Brain microvascular endothelial cell (primary cell): ENCODE measurements at regions not wholly inside any gene's neighbourhood (a gene's known extent, or its start where the extent isn't known, plus 50 kb on each side); places are given as distances from the start of the nearest gene placed in this dataset.
"Not testable (repeated sequence)": the region's sequence is repeated elsewhere in the genome, so short reads cannot be mapped to it uniquely, and the experiment has no call there.

Source experiments
- DNase-seq: peaks from one replicate; pipeline ENCODE4 v3.0.0-alpha.2; 2020
- H3K27ac ChIP-seq: fragments of 250-450 bp; sonication (Bioruptor Pico); 2 replicates; pipeline ENCODE4 v1.5.1; 2020; ENCODE audit warnings: mild to moderate bottlenecking, moderate library complexity
- H3K27me3 ChIP-seq: fragments of 250-450 bp; sonication (Bioruptor Pico); replicated peaks from 2 replicates; pipeline ENCODE4 v1.5.1; 2020; ENCODE audit warnings: mild to moderate bottlenecking
- H3K36me3 ChIP-seq: fragments of 250-450 bp; sonication (Bioruptor Pico); replicated peaks from 2 replicates; pipeline ENCODE4 v1.5.1; 2020; ENCODE audit warnings: mild to moderate bottlenecking
- H3K4me3 ChIP-seq: 2 replicates; pipeline ENCODE4 v1.5.1; 2011; ENCODE audit warnings: low read depth, mild to moderate bottlenecking, control low read depth, low read length, moderate library complexity
- in situ Hi-C: cut with HindIII; loops from 2 replicates; pipeline ENCODE4 v1.10.0; 2017; ENCODE audit warnings: low sequenced_read_pairs, low pct_ligation_motif_present
- TF ChIP-seq, protein P1 (sequence below): IDR thresholded peaks from 2 replicates; pipeline ENCODE4 v1.5.1; 2011; ENCODE audit warnings: low read depth, mild to moderate bottlenecking, moderate library complexity, low read length, control low read depth, inconsistent platforms; ENCODE audit errors: missing control alignments

DNA sequence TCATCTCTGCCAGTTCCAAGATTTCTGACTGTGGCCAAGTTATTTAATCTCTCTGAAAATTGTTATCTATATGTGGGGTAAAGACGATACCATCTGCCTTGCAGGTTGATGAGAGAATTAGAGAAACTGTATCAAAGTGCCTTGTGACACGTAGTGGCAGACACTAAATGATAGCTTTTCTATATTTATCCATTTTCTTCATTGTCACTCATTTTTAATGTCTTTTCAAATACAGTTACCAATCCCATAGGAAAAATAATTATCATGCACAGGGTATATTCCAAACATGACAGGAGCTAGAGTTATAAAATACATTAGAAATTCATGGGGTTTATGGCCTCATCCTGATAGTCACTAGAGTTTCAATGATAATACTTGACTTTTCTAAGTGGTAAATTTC is 95.6 kb upstream of the NOL4 start:
- Histone ChIP-seq H3K27me3 (no peaks in the 10 kb centered on the region), H3K4me3 (no peak overlapping the region), H3K27ac (no peak overlapping the region), H3K36me3 (no peaks in the 10 kb centered on the region)
- in situ Hi-C loops: no loop called here
- no peak for DNase-seq
- TF ChIP-seq, protein P1, sequence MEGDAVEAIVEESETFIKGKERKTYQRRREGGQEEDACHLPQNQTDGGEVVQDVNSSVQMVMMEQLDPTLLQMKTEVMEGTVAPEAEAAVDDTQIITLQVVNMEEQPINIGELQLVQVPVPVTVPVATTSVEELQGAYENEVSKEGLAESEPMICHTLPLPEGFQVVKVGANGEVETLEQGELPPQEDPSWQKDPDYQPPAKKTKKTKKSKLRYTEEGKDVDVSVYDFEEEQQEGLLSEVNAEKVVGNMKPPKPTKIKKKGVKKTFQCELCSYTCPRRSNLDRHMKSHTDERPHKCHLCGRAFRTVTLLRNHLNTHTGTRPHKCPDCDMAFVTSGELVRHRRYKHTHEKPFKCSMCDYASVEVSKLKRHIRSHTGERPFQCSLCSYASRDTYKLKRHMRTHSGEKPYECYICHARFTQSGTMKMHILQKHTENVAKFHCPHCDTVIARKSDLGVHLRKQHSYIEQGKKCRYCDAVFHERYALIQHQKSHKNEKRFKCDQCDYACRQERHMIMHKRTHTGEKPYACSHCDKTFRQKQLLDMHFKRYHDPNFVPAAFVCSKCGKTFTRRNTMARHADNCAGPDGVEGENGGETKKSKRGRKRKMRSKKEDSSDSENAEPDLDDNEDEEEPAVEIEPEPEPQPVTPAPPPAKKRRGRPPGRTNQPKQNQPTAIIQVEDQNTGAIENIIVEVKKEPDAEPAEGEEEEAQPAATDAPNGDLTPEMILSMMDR: no peak

DNA sequence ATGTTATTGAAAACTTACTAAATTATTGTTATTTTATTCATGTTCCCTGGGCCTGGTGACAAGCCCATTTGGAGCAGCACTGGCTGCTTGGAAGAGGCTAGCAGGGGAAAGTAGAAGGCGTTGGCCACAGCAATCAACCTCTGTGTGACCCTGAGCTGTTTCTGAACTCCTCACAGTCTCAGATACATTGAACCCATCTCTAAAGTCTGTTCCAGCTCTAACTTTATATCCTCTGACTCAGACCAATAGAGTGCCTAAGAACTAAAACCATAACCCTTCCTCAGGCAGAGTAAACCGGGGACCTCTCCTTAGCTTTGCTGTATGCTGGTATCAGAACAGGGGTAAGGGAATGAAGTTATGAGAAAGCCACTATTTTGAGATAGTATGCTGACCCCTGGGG is 96.4 kb upstream of the NOL4 start:
- no peaks in the 10 kb centered on the region for H3K36me3 ChIP-seq
- DNase-seq: no peak
- no peak overlapping the region for H3K27ac ChIP-seq
- H3K27me3 ChIP-seq: no peaks in the 10 kb centered on the region
- TF ChIP-seq, protein P1: no peak
- no peak overlapping the region for H3K4me3 ChIP-seq
- in situ Hi-C loops: no loop called here

DNA sequence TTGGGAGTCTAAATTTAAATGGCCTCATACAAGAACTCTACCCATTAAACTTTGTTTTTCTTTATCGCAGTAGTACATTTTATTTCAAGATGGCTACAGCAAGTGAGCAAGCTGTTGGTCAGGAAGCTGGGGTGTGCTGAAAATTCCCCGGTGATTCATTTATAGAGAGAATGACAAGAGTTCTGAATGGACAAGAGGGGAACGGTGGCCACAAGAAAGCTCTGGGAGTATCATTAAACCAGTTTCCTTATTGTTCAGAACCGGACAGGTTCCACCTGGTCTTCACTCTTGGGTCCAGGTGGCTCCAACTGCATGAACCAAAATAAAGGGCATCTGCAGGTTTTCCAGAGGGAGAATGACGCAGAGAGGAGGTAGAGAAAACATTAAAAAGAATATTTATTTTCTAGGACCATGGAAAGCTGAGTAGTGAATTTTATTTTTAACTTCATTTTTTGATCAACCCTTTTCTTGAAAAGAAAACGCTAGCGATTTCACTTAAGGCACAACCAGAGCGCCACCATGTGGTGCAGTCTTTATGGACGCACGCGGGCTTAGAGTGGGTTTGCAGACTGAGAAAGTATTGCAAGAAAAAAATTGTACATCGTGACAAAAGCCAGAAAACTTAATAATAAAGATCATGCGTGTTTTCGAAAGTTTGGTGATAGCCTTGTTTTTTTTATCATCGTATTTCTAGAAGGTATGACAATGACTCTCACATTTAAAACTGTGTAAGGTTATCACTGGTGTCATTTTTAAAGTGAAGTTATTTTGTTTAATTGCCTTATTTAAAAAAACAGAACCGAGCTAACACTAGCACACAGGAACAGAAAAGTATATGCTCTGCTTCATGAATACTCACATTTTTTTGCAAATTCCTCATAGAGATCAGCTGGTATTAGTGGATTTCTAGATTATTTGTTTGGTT is 97.9 kb upstream of the NOL4 start:
- TF ChIP-seq, protein P1: peak; percentile 93
- H3K27ac ChIP-seq: no peak overlapping the region
- no peaks in the 10 kb centered on the region for H3K36me3 ChIP-seq
- H3K27me3 ChIP-seq: no peaks in the 10 kb centered on the region
- in situ Hi-C loops: no loop called here
- H3K4me3 ChIP-seq: no peak overlapping the region
- DNase-seq: peak; percentile 68

DNA sequence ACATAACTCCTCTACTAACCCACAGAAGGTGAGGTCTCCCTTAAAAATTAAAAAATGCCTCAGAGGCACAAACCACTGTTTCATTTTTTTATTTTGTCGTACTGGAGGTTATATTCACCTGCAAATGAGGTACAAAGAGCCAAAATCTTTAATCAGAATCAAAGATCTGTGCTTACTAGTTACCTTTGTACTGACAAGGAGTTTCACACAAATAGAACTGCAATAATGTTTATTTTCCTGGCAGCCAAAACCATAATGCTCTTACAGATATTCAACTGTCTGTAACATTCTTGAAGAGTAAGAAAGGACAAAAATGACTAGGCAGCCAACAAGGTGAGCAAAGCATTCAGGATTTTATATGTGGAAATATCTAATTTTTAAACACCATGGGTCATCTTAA is 105.1 kb upstream of the NOL4 start:
- Histone ChIP-seq H3K27ac (no peak overlapping the region), H3K4me3 (no peak overlapping the region), H3K27me3 (no peaks in the 10 kb centered on the region), H3K36me3 (no peaks in the 10 kb centered on the region)
- TF ChIP-seq, protein P1: no peak
- in situ Hi-C loops: no loop called here
- no peak for DNase-seq

DNA sequence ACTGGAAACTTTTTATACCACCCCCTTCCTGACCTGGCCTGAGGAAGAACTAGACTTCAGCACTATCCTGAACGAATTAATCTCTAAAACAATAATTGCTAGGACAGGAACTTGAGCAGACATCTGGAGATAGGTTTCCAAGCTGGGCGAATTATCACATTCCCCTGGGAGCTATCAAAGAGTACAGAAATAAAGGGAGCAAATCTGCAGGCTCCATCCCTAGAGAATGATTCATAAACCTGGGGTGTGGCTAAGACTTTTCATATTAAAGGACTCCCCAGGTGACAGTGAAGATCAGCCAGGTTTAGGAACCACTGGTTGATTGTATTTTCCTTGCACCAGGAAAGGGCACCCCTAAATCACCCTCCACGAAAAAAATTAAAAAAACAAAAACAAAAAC is 105.6 kb upstream of the NOL4 start:
- in situ Hi-C loops: no loop called here
- H3K27ac ChIP-seq: no peak overlapping the region
- H3K36me3 ChIP-seq: no peaks in the 10 kb centered on the region
- no peak overlapping the region for H3K4me3 ChIP-seq
- TF ChIP-seq, protein P1: no peak
- no peaks in the 10 kb centered on the region for H3K27me3 ChIP-seq
- DNase-seq: no peak

DNA sequence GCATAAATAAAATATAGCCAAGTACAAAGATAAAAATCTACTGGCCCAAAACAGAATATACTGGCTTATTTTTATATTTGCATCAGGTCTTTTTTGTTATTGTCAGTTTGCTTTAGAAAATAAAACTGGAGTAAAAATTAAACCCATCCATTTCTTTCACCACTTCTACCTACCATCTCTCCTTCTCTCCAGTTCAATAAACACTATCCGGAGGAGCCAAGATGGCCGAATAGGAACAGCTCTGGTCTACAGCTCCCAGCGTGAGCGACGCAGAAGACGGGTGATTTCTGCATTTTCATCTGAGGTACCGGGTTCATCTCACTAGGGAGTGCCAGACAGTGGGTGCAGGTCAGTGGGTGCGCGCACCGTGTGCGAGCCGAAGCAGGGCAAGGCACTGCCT is 106.2 kb upstream of the NOL4 start:
- DNase-seq, H3K36me3 ChIP-seq, H3K4me3 ChIP-seq, H3K27ac ChIP-seq, H3K27me3 ChIP-seq, in situ Hi-C loops: not testable (repeated sequence)

DNA sequence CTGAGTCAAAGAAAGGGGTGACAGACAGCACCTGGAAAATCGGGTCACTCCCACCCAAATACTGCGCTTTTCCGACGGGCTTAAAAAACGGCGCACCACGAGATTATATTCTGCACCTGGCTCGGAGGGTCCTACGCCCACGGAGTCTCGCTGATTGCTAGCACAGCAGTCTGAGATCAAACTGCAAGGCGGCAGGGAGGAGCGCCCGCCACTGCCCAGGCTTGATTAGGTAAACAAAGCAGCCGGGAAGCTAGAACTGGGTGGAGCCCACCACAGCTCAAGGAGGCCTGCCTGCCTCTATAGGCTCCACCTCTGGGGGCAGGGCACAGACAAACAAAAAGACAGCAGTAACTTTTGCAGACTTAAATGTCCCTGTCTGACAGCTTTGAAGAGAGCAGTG is 106.6 kb upstream of the NOL4 start:
- H3K27me3 ChIP-seq, H3K36me3 ChIP-seq, H3K4me3 ChIP-seq, H3K27ac ChIP-seq, DNase-seq, in situ Hi-C loops: not testable (repeated sequence)
